ENCODE measurements at regions not wholly inside any gene's neighbourhood (a gene's known extent, or its start where the extent isn't known, plus 50 kb on each side); places are given as distances from the start of the nearest gene placed in this dataset.

DNA sequence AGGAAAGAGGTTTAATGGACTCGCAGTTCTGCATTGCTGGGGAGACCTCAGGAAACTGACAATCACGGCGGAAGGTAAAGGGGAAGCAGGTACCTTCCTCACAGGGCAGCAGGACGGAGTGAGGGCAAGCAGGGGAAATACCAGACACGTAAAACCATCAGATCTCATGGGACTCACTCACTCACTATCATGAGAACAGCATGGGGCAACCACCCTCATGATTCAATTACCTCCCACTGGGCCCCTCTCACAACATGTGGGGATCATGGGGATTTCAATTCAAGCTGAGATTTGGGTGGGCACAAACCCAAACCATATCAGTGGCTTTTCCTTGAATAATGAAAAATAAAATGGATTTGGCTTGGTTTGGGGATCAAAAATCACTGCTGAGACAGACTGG, 380.5 kb downstream of the VRK1 start:
- Mint-ChIP-seq H3K36me3 (ENCODE audit: low read depth) (peaks cover 6% of the 10 kb centered on the region), H3K9me3 (peaks cover 16% of the 10 kb centered on the region)

DNA sequence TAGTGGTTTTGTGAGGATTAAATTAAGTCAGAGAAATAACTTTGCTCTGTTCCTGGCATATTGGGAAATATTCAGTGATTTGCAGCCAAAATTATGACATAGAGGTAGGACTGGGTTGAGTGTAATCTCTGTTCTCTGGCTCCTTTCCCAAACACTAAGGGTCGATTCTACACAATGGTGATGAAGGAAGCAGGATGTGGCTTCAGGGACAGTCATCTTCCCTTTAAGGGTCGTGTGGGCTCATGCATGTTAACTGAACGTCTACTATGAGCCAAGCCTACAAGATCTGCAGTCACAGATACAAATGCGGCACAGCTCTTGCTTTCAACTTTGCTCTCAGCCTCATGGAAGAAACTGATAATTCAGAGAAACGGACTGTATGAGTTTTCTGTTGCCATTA, 381.6 kb downstream of the VRK1 start:
- TF ChIP-seq, protein P1, sequence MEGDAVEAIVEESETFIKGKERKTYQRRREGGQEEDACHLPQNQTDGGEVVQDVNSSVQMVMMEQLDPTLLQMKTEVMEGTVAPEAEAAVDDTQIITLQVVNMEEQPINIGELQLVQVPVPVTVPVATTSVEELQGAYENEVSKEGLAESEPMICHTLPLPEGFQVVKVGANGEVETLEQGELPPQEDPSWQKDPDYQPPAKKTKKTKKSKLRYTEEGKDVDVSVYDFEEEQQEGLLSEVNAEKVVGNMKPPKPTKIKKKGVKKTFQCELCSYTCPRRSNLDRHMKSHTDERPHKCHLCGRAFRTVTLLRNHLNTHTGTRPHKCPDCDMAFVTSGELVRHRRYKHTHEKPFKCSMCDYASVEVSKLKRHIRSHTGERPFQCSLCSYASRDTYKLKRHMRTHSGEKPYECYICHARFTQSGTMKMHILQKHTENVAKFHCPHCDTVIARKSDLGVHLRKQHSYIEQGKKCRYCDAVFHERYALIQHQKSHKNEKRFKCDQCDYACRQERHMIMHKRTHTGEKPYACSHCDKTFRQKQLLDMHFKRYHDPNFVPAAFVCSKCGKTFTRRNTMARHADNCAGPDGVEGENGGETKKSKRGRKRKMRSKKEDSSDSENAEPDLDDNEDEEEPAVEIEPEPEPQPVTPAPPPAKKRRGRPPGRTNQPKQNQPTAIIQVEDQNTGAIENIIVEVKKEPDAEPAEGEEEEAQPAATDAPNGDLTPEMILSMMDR (IDR thresholded peaks at IDR 0.05): no peak
- Mint-ChIP-seq H3K4me1 (ENCODE audit: low read depth) (peaks cover 41% of the 10 kb centered on the region), H3K4me3 (no peak overlapping the region), H3K36me3 (ENCODE audit: low read depth) (peaks cover 6% of the 10 kb centered on the region), H3K27ac (no peak overlapping the region; the same call in 1 of the 2 replicates), H3K27me3 (ENCODE audit: insufficient read depth) (peaks cover 2% of the 10 kb centered on the region; the same call in 1 of the 2 replicates), H3K9me3 (peaks cover 21% of the 10 kb centered on the region)
- no peak for DNase-seq

More for the DNA sequence above, 380.5 kb downstream of the VRK1 start:
- Mint-ChIP-seq H3K4me1 (ENCODE audit: low read depth) (peaks cover 41% of the 10 kb centered on the region), H3K27me3 (ENCODE audit: insufficient read depth) (peaks cover 2% of the 10 kb centered on the region; the same call in 1 of the 2 replicates), H3K4me3 (no peak overlapping the region), H3K27ac (no peak overlapping the region; the same call in 1 of the 2 replicates)
- no peak for DNase-seq
- TF ChIP-seq, protein P1 (IDR thresholded peaks at IDR 0.05): no peak

DNA sequence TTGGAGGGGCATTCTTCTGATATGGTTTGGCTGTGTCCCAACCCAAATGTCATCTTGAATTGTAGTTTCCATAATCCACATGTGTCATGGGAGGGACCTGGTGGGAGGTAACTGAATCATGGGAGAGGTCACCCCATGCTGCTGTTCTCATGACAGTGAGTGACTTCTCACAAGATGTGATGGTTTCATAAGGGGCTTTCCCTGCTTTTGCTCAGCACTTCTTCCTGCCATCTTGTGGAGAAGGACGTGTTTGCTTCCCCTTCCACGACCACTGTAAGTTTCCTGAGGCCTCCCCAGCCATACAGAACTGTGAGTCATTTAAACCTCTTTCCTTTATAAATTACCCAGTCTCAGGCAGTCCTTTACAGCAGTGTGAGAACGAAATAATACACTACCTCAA, 382.4 kb downstream of the VRK1 start:
- no peak overlapping the region for H3K4me3 Mint-ChIP-seq
- peaks cover 41% of the 10 kb centered on the region for H3K4me1 Mint-ChIP-seq (ENCODE audit: low read depth)
- peaks cover 21% of the 10 kb centered on the region for H3K9me3 Mint-ChIP-seq
- H3K27me3 Mint-ChIP-seq (ENCODE audit: insufficient read depth): peaks cover 2% of the 10 kb centered on the region; the same call in 1 of the 2 replicates
- H3K36me3 Mint-ChIP-seq (ENCODE audit: low read depth): peaks cover 6% of the 10 kb centered on the region
- DNase-seq: no peak
- H3K27ac Mint-ChIP-seq: peak overlapping the region; percentile 87
- TF ChIP-seq, protein P1 (IDR thresholded peaks at IDR 0.05): no peak

DNA sequence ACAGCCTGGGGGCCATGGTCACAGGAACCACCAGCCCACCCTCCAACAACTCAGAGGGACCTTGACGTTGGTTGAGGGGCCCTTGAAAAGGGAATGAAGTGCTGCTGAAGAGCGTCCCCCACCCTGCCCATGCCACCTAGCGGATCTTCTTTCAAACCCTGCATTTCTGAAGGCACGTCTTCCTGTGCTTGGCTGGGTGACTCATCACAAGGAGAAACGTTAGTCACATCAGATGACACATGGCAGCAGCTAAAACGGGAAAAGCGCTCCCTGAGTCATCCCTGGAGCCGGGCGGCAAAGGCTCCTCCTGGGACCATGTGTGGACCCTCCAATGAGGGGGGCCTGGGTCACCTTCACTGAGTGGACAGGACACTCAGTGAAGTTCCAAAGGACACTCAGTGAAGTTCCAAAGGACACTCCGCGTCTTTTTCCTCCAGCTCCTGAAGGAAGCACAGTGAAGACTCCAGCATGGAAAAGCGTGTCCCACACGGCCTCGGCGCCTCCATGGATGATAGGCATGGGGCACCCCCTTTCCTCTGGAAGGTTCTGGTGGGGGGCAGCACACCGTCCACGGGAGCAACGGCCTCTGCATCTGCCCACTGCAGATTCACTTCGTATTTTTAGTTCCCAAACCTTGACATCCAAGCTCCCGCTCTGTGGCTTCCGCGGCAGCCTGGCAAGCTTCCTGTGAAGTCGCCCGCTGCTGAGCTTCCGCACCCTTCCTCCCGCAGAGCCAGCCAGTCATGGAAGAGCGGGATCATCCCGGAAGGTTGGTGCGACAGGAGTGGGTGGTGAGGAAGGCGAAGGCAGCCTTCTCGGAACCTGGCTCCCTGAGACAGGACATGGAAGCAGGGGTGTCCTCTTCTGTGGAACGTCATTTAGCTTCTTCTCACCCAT, 383.4 kb downstream of the VRK1 start:
- Mint-ChIP-seq H3K36me3 (ENCODE audit: low read depth) (peaks cover 6% of the 10 kb centered on the region), H3K27ac (peak overlapping the region; percentile 87), H3K4me3 (peak overlapping the region; percentile 66), H3K9me3 (peaks cover 21% of the 10 kb centered on the region), H3K27me3 (ENCODE audit: insufficient read depth) (peaks cover 2% of the 10 kb centered on the region; the same call in 1 of the 2 replicates), H3K4me1 (ENCODE audit: low read depth) (peaks cover 41% of the 10 kb centered on the region)
- peak; percentile 65 for DNase-seq
- TF ChIP-seq, protein P1 (IDR thresholded peaks at IDR 0.05): peak; percentile 59

DNA sequence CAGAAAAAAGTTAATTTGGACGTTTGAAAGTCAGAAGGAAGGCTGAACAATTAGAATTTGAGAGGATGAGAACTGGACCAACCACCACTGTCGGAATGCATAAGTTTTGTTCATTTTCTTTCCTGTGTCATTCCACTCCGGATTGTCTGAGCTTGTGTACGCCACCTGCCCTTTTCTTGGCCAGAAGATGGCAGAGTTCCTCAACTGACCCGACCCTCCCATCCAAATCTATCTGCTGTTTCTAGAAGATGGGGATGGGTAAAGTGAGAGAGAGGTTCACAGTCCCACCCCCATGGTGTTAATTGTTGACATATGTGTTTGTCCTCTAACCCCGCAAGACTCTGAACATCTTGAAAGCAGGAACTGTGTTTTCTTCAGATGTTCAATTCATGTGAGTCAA, 388.0 kb downstream of the VRK1 start:
- no peak for DNase-seq
- Mint-ChIP-seq H3K4me3 (no peak overlapping the region), H3K4me1 (ENCODE audit: low read depth) (peaks cover 12% of the 10 kb centered on the region), H3K27ac (no peak overlapping the region), H3K36me3 (ENCODE audit: low read depth) (peaks cover 6% of the 10 kb centered on the region), H3K27me3 (ENCODE audit: insufficient read depth) (peaks cover 2% of the 10 kb centered on the region; the same call in 1 of the 2 replicates), H3K9me3 (peaks cover 19% of the 10 kb centered on the region)
- TF ChIP-seq, protein P1 (IDR thresholded peaks at IDR 0.05): peak; percentile 25; the same call in 1 of the 2 replicates
